Erythroblast (primary cell): ENCODE measurements at regions not wholly inside any gene's neighbourhood (a gene's known extent, or its start where the extent isn't known, plus 50 kb on each side); places are given as distances from the start of the nearest gene placed in this dataset.

Source experiments
- GATA1 ChIP-seq: IDR thresholded peaks from 2 replicates; pipeline ENCODE4 v1.6.1; 2011; ENCODE audit warnings: low read depth, mild to moderate bottlenecking, control low read depth, low read length, moderate library complexity
- POLR2A ChIP-seq: IDR thresholded peaks from 2 replicates; pipeline ENCODE4 v1.6.1; 2011; ENCODE audit warnings: mild to moderate bottlenecking, low read length

DNA sequence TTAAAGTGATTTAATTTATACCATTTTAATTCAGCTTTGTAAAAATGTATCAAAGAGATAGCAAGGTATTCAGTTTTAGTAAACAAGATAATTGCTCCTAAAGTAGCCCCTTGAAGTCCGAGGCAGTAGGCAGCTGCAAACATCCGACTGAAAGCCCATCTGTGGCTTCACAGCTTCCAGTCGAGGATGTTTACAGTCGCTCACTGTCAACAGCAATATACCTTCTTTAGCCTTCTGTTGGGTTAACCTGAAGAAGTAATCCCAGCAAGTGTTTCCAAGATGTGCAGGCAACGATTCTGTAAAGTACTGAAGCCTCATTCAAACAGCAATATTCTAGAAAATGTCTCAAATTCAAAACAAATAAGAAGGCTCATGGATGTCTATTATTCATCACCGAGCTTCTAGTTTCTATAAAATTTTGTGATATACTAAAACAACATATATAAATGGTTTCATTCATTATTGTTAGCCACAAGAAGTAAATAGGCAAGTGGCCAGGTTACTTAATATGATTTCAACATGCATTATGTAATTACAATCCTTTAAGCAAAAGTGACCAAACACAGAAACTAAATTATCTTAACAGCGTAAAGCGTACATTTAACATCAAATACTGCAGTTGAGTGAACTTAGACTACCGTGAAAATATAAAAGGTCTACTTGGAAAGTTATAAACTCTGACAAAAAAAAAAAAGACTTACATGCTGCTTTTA is 115.0 kb downstream of the OGFRL1 start:
- TF ChIP-seq POLR2A (no peak), GATA1 (no peak)
